SH-SY5Y (cell line): ENCODE measurements at regions not wholly inside any gene's neighbourhood (a gene's known extent, or its start where the extent isn't known, plus 50 kb on each side); places are given as distances from the start of the nearest gene placed in this dataset.

ENCODE experiments used
- GATA2 ChIP-seq: IDR thresholded peaks from 2 replicates; pipeline ENCODE4 v1.6.1; 2011; ENCODE audit warnings: mild to moderate bottlenecking, low read depth, low read length
- GATA3 ChIP-seq: IDR thresholded peaks from 2 replicates; pipeline ENCODE4 v1.6.1; 2011; ENCODE audit warnings: low read depth, mild to moderate bottlenecking, low read length, moderate library complexity

DNA sequence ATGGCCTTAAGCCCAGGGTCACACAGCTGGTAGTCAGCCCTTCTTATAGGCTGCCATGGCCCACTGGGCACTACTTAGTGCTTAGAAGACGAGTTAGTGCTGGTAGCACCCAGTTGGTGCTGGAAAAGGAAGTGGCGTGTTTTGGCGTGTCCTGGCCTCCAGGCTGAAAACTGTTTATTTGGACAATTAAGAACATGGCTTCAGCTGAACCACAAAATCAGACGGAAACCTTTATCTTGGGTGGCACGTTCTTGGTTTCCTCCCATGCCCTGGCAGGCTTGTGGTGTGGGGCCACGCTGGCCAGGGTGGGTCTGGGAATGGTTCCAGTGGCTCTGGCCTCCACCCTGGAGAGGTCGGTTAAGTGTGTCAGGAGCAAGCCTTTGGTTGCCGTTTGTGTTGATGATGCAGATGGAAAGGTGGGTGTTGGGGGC is 141.5 kb upstream of the HAAO start:
- TF ChIP-seq GATA3 (no peak), GATA2 (no peak)
